Inflammatory macrophage treated with lipopolysaccharide for 4 hours (primary cell): ENCODE measurements at regions not wholly inside any gene's neighbourhood (a gene's known extent, or its start where the extent isn't known, plus 50 kb on each side); places are given as distances from the start of the nearest gene placed in this dataset.
A peak's percentile ranks its signal among the peaks of the same experiment; 100 is the strongest.
"Not testable (repeated sequence)": the region's sequence is repeated elsewhere in the genome, so short reads cannot be mapped to it uniquely, and the experiment has no call there.

Experiments
- DNase-seq: peaks from one replicate; pipeline ENCODE4 v3.0.0-alpha.2; 2020

DNA sequence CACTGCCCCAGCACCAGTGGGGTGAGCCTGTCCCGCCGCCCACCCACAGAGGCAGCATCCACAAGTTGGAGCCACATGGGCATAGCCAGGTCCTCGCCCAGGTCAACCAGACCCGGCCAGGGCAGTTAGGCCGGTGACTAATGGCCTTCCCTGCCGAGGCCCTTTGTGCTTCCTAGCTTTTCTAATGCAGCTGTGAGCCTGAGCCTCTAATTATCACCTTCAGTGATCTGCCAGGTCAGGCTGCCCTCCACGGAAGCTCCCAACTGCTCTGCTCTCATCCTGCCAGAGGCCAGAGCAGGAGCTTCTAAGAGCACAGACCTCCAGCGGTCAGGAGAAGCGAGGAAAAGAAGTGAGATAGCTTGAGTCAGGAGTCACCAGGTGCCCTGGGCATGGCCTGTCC lies 87.1 kb upstream of the PPP1R26 start:
- DNase-seq = no peak

DNA sequence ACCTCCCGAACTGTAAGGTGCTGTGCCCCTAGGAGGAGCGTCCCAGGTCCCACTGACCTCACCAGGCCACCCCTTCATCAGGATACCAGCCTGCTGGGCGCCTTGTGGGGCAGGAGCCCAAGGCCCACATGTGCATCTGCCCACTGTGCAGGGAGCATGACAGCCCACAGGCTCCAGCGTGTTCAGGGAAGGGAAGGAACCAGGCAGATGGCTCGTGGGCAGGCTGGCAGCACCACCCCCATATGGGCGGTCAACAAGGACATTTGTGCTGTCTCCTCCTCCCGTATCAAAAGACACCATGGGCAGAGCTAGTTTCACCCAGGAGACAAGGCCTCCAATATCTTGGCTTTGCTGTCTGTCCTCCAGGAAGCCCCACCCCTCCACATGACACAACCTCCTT lies 85.5 kb upstream of the PPP1R26 start:
- DNase-seq = no peak

DNA sequence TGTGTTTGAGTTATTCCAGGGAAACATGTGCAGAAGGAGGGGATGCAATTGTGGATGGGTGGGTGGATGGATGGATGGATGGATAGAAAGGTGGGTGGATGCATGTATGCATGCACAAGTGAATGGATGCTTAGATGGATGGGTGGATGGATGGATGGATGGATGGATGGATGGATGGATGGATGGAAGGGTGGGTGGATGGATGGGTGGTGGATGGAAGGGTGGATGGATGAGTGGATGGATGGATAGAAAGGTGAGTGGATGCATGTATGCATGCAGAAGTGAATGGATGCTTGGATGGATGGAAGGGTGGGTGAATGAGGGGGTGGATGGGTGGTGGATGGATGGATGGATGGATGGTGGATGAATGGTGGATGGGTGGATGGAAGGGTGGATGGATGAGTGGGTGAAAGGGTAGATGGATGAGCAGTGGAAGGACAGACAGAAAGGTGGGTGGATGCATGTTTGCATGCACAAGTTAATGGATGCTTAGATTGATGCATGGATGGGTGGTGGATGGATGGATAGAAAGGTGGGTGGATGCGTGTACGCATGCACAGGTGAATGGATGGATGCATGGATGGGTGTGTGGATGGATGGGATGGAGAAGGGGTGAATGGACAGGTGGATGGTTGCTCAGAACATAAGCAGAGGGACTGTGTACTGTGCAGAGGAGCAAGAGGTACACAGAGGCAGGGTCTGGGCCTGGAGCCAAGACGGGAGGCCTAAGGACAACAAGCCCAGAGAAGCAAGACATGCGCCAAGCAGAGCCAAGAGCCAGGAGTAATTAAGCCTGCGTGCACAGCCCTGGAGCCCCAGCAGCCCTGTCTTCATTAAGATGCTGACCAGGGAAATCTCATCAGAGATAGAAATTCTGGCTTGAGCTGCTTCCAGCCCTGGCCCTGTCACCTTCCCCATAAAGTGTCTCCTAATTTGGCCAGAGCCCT lies 84.6 kb upstream of the PPP1R26 start:
- no peak for DNase-seq

DNA sequence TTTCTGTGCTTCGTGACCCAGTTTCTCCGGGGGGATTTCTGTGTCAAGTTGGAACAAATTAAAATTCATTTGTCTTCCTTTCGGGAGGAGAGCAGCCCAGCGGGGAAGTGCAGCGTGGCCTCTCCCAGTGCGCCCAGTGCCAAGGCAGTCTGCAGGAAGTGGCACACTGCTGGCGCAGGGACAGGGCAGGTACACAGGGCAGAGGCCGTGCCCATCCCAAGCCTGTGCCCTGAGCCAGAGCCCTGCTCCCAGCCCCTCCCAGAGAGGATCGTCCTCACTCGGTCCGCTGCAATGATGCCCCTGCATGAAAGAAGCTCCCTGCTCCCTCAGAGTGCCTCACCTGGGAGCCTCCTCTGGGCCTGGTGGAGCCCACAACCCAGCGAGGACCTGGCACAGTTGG lies 82.4 kb upstream of the PPP1R26 start:
- DNase-seq = no peak

DNA sequence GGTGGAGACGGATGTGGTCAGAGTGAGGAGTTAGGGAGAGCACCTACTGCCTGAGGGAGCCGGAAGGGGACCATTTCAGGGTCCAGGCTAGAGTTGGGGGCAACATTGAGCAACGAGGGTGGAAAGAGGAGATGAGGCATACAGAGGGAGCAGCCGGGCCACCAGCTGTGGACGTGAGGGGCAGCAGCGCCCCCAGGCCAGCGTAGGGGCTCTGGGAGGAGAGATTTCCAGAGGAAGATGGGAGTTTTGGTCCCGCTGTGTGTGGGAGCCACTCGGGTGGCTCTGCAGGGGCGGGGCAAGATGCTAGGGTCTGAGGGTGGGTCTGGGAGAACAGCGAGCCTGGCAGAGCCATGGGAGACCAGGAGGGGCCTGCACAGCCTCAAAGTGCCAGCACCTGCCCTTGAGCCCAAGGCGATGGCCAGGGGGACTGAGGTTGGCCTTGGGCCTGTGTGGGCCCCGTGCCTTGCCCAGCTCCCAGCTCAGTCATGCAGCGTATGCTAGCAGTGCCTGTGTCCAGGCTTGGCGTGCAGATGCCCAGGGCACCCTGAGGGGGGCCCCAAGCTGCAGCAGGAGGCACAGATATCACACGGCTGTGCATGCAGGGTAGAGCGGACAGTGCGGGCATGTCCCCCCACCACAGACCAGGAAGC lies 80.5 kb upstream of the PPP1R26 start:
- DNase-seq = no peak

DNA sequence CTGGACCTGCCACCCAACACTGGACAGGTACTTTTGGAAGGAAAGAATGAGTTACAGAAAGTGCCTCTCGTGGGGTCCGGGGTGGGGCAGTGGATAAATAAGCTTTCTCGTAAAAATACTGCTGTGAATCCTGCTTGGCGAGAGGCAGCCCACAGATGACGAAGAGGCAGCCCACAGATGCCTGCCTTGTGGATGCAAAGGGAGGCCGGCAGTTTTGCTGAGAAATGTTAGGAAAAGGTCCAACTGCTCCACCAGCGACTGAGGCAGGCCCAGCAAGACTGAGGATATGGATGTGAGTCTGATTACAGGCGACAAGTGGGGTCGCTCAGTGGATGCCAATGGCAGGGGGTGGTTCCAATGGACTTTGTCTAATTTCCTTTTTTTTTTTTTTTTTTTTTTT lies 79.1 kb upstream of the PPP1R26 start:
- DNase-seq = no peak

DNA sequence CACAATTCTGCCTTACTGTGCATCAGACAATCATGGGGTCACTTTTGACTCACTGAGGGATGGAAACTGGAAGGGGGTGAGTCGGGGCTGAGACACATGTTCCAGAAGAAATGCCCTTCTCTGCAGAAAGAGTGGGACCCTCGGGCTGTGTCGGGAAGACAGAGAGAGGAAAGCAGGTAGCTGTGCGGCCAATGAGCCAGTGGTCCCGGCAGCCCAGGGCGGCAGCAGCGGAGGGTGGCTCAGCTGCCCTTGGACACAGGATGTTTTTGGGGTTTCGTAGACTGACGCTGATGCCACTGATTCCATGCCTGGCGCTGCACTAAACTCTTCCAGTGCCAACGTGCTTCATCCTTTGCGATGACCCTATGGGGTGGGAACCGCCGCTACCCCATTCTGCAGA lies 78.4 kb upstream of the PPP1R26 start:
- DNase-seq = no peak

DNA sequence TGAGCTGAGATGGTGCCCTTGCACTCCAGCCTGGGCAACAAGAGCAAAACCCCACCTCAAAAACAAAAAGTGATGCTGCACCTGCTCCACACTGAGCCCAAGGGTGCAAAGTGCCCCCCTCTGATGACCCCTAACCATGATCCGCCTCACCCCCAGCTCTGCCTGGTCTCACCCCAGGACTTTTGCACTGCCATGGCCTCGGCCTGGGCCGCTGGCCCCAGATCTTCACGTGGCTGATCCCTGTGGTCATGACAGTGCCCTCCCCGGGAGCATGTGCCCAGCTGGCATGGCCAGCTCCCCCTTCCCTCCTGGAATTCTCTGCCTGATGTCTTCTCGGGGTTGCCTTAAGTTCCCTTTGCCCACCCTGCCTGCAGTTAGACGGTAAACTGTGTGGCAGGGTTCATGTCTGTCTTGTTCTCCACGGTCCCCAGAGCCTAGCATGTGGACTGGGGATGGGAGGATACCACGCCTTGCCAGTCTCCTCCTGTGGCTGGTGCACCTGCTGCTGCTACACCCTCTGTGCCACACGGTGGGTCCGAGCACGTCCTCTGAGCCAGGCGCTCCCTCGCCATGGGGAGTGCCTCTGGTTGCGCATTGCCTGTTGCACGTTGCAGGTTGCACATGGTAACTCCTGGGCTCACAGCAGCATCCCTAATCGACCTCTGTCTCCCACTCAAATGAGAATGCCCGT lies 77.4 kb upstream of the PPP1R26 start:
- no peak for DNase-seq

DNA sequence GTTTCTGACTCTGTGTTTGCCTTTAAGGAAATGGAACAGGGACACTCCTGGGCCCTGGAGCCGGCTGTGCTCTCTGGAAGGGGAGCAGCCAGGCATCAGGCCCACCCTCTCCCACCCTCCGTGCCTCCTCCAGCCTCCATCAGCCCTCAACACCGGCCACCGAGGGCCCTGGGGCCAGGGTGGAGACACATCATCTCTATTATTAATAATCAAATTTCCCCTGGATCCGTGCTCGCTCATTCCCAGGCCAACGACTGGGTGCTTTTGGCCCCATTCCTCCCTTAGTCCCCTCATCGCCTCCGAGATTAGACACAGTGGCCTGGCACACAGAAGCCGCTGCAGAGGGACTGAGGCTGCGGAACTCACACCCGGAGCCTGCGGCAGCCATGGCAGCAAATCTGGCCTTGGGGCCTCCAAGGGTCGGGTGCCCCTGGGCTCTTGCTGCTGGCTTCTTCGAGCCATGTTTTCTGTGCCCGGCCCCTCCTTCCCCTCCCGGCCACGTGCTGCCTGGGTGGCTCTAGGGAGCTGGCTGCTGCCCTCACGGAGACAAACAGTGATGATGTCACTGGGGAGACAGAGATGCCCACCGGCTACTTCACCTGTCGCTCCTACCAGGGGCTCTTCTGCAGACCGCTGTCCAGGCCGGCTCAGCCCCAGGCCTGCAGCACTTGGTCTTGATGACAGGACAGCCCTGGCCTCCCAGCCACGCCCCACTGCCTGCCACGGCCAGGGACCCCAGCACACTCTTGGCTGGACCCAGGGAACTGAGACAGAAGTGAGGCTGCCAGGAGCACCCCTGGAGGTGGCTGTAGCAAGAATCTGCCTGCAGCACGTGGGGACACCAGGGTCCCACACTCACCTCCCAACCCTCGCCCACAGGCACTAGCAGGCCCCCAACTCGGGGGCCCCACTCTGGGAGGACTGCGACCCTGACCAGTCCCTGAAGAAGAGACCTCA lies 76.6 kb upstream of the PPP1R26 start:
- DNase-seq = no peak

DNA sequence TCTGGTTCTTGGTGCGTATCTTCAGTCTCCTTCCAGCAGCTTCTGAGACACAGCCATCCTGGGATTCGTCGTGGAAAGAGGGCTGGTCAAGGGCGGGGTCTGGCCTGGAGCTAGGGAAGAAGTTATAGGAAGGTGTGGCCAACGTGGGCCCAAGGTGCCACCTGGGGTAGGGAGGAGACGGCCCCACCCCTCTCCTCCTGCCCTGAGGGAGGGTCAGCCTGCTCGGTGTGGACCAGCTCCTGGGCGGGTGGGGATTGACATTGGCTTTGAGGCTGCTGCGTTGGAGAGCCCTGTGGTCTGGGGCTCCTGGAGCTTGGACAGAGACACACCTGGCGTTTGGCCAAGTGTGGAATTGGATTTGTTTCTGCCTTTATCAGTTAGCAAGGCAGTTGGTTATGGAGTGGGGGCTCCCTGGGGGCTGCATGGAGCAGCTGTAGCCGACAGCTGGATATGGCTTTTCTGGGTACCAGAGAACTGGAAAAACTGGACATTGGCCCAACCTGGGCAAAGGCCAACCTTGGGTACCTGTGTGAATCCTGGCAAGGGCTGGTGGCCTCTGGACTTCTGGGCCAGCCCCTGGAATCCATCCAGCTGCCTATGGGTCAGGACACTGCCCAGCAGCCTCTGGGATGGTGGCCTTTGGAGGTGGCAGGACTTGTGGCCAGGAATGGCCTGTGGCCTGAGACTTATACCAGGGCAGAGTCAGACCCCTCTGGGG lies 75.7 kb upstream of the PPP1R26 start:
- DNase-seq = no peak

DNA sequence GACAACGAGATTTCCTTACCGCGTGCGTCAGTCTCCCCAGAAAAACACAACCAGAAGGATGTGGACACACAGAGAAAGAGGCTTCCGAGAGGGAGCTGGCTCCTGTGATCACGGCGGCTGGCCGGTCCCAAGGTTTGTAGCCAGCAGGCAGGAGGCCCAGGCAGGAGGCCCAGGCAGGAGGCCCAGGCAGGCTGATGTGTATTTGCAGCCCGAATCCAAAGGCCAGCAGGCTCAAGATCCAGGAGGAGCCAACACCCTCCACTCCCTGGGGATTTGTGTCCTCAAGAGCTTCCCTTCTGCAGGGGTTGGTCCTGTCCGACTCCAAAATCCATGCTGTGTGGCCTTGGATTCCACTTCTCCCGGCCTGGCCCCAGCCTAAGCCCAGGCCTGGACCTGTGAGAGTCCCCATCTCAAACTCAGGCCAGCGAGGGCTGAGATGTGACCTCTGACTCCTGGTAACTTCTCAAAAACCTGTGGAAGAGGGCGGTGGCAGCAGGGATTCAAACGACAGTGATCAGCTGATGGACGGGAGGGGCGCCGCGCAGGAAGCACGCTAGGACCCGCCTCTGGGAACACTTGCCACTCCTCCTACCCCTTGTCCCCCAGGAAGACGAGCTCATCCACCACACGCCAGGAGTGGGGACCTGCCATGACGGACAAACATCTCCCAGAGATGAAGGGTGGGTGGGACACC lies 75.0 kb upstream of the PPP1R26 start:
- no peak for DNase-seq

DNA sequence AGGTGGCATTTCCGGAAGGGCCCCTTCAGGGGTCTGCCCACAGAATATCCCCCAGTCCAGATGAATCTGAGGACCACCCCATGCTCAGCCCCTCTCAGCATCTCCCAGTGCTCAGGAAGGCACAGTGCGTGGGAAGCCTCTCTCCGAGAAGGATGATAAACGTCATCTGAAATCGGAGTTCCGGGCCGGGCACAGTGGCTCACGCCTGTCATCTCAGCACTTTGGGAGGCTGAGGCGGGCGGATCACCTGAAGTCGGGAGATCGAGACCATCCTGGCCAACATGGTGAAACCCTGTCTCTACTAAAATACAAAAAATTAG lies 74.5 kb upstream of the PPP1R26 start:
- not testable (repeated sequence) for DNase-seq

DNA sequence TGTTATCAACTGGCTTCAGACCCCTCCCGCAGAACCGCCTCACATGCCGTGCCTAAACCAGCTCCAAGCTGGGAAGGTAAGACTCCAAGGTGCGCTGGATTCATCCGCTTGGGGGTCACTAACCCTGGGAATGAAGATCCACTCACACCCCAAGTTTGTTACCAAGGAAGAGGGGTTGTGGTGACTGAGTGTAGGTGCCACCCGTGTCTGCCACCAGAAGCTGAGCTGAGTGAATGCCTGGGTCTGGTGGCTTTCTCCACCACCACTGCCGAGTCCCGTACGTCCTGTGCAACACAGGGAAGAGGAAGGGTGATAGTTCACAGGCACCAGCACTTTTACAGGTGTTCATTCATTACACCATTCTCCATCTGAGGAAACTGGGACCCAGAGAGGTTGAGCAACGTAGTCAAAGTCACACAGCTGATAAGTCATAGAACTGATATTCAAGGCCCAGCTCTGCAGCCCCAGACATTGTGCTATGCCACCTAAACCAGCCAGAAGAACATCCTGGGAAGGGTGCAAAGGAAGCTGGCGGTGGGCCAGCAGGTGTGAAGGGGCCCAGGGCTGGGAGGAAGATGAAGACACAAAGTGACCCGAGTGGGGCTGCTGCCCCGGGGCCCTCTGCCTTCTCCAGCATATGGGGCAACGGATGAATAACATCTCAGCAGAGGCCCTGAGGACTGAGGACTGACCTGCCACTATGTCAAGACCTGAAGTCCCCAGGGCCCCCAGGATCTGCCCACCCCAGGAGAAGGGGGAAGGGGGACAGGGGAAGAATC lies 70.9 kb upstream of the PPP1R26 start:
- DNase-seq = no peak

DNA sequence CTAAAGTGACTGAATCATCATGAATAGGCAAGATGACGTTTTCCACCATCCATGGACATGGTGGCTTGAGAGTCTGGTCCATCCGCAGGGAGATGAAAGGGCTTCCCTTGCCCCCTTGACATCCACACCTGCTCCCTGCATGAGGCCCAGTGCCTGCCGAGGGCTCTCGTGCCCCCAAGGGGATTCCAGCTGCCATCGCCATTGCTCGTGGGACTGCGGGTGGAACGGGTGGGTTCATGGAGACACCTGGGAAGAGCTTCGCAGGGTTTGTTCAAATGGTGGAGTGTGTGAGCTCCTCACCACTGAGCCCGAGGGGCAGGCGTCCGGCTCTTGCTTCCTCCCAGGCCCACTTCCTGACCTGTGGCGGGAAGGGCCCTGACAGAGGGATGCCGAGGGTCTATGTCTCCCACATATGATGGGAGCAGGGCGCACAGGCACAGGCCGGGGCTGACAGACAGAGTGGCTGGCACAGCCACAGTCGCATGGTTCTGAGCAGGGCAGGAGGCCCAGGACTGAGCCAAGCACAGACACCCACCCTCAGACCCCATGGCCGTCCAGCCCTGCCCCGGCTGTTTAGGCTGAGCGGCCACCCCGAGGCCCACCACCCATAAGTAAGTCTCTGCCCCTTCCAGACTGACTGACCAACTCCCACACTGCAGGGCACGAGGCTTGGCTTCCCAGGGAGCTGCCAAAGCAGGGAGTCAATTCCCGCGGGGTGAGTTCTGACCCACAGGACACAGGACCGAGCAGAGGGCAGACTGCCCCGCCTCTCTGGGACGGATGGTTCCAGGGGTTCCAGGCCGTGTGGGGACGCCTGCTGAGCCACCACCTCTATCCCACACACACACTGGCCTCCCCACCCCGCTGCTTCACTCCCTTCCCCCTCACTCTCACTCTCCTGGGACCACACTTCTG lies 70.0 kb upstream of the PPP1R26 start:
- no peak for DNase-seq

DNA sequence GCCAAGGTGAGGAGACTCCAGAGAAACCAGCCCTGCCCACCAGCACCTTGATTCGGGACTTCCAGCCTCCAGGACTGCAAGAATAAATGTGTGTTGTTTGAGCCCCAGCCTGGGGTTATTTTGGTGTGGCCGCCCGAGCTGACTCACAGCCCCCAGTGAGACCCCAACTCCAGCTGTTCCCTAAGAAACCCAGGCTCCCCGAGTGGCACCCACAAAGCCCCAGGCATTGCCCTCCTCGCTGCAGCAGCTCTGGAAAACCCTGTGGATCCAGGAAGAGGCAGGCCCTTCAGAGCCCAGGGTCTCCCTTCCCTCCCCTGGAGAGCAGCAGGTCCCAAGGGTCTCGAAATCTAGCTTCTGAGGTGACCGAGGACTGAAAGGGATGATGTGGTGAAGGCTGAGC lies 69.2 kb upstream of the PPP1R26 start:
- no peak for DNase-seq

DNA sequence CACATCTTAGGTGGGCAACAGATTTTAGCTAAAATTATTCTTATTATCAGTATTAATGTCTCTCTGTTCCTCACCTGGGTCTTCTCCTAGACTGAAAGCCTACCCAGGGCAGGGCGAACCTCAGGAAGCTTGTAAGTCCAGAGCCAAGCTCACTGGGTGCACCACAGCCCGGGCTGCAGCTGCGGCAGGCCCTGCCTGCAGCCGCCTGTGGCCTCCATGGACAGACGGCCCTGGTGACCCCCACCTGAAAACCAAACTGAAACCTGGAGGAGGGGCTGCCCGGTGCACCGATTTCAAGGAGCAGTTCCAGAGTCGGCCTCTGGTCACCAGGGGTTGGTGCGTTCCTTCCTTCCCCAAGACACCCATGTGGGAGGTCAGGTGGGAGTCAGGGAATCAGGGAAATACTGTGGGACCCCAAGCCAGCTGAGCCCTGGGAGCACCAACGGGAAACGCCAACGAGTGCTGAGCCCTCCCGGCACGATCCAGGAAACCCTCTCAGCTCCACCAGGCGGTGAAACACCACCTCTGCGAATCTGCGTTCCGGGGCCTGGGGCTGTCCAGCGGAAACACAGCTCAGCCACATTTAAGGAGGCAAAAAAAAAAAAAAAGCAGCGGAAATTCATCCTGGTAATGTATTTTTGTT lies 68.6 kb upstream of the PPP1R26 start:
- DNase-seq = no peak

DNA sequence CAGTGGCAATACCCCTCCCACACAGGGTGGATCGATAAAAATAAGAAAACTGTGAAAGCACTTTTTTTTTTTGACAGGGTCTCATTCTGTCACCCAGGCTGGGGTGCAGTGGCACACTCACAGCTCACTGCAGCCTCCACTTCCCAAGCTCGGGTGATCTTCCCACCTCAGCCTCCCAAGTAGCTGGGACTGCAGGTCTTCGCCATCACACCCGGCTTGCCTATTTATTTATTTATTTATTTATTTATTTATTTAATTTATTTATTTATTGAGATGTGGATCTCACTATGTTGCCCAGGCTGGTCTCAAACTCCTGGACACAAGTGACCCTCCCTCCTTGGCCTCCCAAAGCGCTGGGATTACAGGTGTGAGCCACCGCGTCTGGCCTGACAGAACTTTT lies 68.0 kb upstream of the PPP1R26 start:
- DNase-seq = not testable (repeated sequence)

DNA sequence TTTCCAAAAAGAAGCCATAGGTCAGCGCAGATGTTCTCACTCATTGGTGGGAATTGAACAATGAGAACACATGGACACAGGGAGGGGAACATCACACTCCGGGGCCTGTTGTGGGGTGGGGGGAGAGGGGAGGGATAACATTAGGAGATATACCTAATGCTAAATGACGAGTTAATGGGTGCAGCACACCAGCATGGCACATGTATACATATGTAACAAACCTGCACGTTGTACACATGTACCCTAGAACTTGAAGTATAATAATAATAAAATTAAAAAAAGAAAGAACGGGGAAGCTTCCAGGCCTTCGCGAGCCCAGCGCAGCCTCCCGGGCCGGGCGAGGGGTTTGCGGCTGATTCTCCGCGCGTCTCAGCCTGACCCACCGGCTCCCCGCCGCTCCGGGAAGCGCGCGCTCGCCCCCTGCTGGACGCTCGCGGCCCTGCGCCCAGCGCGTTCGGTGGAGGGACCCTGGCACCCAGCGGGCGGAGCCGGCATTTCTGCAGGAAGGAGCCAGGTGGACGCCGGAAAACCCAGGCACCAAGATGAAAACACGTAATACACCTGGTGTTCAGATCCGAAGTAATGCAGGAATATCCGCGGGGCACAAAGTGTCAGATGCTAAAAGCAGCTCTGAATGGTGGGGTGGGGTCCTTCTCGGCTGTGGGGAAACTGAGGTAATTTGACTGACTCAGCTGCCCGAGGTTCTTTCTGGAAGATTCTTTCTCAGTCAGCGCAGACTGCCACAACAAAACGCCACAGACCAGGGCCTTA lies 67.1 kb upstream of the PPP1R26 start:
- peak; percentile 39 for DNase-seq
